ENCODE measurements at regions not wholly inside any gene's neighbourhood (a gene's known extent, or its start where the extent isn't known, plus 50 kb on each side); places are given as distances from the start of the nearest gene placed in this dataset.
"Not testable (repeated sequence)": the region's sequence is repeated elsewhere in the genome, so short reads cannot be mapped to it uniquely, and the experiment has no call there.

DNA sequence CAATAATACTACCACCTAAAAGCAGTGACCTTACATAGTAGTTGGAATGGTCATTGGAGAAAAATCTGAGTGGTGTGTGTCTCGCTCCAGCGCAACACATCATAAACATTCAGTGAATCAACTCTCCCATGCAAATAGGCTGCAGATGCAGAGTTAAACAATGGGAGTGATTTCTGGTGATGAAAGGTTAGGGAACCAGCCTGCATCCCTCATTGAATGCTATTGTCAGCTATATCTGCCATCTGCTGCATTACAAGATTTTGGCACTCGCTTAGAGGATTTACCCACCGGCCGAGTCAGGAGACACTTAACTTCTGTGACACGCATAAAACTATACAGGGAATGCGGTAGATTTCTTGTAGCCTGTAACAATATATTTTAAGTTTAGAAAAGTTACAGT is 900.9 kb downstream of the FLRT2 start:
- no peak for DNase-seq

DNA sequence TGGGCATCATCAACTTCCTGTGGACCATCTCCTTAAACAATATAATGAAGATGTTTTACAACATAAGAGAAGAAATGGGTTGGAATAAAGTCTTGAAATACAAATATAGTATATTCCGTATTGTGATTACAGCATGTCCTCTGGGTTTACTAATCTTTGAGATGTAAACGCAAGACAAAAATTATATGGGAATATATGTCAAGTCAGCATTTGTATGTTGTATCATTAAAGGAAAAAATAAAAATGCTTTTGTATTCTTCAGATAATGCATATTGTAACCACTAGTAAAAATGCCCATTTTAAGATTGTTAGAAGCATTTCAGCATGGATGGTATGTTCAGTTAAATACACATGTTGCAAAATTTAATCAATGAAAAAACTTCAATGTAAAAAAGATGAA is 893.3 kb downstream of the FLRT2 start:
- DNase-seq = no peak

DNA sequence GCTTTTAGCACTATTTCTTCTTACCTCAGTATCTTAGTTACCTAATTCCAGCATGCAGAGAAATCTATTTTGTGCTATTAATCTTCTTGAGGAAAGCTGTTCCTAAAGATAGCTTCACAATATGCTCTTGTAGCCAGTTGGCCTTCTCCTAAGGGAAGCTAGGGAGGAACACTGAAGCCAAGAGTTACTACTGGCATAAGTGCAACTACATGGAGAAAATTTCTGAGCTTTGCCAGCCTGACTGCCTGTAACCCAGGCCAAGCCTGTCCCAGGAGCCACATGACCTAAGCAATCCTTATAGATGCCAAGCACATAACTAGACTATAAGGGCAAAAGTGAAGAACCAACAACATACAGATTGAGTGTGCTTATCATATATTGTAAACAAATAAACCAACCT is 890.2 kb downstream of the FLRT2 start:
- no peak for DNase-seq

DNA sequence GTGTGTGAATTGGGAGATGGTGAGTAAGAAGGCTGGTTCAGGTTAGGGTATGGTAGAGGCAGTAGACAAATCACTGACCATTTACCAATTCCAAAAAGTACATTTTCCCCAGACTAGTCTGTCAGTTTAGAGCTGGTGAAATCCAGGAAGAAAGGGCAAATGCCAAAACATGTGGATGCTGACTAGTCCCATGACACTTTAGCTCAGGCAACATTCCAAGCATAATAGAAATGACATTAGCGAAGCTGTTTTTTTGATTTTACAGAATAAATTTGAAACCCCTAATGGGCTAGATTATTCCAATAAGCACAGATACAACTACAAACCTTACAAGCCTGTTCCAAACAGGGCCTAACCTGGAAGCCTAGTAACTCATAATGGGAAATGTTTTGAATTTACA is 884.2 kb downstream of the FLRT2 start:
- no peak for DNase-seq

DNA sequence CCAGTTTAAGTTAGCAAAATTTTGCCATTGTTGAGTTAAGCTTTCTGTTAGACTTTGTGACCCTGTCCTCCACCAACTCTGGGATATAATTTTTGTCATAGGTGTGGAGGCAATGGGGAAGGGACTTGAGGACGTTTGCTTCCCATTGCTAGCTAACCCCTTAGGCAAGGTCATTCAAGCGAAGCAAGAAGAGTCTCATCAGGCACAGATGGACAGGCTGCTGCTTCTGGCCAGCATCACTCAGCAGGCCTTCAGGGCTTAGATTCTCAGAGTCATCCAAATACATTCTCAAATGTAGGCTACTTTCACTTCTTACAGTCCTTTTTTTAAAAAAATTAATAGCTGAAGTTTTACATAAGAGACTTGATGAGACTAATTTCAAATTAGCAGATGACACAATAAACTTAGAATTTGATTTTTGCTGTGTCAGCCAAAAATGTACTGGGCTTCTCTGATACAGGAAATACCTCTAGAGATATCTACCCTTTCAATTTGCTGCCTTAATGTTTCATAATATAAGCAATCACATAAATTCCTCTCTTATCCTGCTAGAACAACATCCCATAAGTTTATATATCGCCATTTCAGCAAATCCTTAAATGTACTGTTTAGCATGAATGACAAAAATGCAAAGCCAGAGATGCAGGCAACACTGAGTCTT is 875.2 kb downstream of the FLRT2 start:
- DNase-seq = no peak

DNA sequence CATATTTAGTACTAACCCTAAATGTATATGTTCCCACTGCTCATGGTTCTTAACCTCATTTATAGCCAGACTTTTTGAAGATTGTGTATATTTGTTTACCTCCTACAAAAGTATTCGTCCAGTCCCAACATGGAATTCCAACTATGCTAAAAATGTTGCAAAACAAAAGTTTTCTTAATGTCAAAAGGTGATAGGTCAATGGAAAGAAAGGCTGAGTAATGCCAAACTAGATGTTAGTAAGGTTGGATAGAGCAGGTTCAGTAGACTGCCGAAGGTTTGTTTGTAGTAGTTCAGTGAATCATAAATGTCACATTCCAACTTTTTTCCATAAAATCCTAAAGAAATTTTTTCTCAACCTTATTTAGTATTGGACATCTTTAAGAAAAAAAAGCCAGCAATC is 874.5 kb downstream of the FLRT2 start:
- no peak for DNase-seq

DNA sequence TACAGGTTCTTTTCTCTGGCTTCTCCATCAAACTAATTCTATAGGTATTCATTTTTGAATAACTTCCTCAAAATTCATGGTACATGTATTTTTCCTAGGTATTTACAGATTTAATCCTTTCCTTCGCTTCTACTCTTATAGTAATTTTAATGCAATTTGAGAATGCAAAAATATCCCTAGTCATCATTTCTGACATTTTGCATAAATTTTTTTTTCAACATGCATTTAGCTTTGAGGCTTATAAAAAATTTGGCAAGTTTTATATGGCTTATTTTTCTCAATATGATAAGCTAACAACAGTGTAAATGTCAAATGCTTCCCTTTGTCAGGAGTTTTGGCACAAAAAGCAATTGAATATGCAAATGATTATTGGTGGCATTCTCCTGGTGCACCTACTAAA is 872.6 kb downstream of the FLRT2 start:
- DNase-seq = no peak

DNA sequence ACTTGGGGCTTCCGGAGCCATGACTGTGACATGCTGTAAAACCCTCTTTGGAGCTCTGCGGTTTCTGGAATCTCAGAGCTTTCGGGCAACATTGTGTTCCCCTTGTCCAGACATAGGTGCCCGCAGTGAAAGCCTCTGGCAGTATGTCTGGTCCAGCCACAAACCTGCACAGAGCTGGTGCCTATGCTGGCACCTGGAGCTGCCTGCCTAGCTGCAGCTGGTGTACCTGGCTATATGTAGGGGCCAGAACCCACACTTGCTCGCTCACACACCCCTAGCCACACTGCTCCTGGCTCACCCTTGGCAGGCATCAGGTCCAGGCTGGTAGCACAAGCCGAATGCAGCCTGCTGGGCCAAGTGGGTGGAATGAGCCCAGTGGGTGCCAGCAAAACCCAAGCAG is 861.1 kb downstream of the FLRT2 start:
- no peak for DNase-seq

DNA sequence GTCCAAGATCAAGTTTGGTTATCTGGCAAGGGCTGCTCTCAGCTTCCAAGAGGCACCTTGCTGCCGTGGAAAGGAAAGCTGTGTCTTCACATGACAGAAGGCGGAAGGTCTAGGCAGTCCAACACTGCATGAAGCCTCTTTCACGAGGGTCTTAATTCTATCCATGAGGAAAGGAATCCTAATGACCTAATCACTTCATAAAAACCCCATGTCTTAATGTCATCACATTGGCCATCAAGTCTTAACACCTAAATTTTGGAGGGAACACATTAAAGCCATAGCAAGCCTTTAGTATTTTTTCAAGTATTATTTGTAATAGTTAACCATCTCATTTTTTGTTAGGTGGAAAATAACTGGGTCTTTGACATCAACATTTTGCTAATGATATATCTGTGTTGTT is 858.3 kb downstream of the FLRT2 start:
- DNase-seq = no peak

DNA sequence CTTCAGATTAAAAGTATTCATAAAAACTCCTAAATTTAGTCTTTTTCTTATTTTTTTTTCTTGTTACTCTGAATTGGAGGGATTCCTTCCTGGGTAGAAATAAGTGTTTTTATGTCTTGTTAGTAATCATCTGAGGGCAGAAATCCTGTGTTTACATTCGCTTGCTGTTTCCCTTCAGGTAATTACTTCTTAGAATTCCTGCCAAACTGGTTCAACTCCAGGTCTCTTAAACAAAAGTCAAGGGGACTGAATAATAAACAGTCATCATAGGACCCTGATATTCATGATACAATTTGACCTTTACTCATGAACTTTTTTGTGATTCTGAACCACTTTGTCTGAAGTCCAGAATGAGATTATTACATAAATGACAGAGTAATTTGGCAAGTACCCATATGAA is 843.9 kb downstream of the FLRT2 start:
- no peak for DNase-seq

DNA sequence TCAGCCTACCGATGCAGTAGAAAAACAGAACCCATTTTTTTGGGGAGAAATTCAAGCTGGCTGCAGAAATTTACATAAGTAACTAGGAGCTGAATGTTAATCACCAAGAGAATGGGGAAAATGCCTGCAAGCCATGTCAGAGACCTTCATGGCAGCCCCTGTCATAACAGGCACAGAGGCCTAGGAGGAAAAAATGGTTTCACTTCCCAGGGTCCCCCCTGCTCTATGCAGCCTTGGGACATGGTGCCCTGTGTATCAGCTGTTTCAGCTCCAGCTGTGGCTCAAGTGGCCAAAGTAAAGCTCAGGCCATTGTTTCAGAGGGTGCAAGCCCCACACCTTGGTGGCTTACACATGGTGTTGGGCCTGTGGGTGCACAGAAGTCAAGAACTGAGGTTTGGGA is 842.5 kb downstream of the FLRT2 start:
- no peak for DNase-seq

DNA sequence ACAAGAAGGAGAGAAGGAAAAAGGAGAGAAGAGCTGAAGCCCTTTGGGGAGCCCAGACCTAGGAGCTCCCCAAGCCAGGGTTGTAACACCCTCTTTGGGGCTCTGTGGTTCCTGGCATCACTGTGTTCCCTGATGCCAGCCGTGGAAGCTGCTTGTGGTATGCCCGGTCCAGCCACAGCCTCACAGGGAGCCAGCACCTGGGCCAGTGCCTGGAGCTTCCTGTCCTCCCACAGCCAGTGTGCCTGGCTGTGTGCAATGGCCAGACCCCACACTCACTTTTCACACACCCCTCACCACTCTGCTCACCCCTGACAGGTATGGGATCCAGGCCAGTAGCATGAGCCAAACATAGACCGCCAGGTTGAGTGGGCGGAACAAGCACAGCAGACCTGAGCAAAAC is 834.7 kb downstream of the FLRT2 start:
- DNase-seq = no peak

DNA sequence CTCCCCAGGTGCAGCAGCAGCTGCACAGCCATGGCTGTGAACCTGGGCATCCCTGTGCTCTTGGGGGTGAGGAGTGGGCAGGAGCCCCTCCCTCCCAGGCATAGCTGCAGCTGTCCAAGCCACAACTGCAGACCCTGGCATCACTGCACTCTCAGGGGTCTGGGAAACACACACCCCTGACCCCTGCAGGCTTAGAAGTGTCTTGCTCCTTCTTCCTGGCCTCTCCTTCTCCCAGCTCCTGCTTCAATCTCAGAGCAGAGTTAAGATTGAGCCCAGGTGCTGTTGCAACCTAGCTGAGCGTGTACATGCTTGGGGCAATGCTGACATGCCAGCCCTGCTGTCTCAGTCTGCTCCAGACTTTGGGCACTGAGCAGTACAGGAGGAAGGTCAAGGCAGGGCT is 833.6 kb downstream of the FLRT2 start:
- no peak for DNase-seq

DNA sequence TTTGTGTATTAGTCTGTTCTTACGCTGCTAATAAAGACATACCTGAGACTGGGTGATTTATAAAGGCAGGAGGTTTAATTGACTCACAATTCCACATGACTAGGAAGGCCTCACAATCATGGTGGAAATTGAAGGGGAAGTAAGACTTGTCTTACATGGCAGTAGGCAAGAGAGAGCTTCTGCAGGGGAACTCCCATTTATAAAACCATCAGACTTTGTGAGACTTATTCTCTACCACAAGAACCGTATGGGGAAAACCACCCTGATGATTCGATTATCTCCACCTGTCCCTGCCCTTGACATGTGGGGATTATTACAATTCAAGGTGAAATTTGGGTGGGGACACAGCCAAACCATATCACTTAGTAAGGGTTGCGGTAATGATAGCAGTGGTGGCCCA is 833.1 kb downstream of the FLRT2 start:
- DNase-seq = no peak

DNA sequence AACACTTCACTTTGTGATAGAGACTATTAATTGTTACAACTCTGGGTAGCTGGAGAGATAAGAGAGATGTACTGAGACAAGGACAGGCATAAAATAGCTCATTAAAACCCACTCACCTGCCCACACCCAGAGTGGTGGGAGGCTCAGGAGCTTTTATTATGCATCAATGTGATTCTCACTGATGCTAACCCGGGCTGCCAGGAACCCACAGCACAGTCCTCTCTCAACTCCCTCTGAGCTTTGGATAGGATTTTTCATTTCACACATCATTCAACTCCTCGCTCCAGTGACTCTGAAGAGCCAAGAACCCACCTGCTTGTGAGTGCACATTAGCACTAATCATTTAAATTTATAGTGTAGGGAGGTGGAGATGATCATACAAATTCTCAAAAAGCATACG is 827.9 kb downstream of the FLRT2 start:
- no peak for DNase-seq

DNA sequence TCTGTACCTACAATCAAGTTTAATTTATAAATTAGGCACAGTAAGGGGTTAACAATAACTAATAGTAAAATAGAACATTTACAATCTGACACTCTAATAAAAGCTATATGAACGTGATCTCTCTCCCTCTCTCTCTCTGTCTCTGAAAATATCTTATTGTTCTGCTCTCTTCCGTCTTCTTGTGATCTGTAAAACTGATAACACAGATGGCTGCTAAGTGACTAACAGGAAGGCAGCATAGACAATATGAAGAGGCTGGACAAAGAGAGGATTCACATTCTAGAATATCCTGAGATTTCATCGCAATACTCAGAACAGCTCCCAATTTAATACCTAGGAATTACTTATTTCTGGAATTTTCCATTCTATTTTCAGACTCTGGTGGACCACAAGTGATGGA is 827.2 kb downstream of the FLRT2 start:
- DNase-seq = no peak

DNA sequence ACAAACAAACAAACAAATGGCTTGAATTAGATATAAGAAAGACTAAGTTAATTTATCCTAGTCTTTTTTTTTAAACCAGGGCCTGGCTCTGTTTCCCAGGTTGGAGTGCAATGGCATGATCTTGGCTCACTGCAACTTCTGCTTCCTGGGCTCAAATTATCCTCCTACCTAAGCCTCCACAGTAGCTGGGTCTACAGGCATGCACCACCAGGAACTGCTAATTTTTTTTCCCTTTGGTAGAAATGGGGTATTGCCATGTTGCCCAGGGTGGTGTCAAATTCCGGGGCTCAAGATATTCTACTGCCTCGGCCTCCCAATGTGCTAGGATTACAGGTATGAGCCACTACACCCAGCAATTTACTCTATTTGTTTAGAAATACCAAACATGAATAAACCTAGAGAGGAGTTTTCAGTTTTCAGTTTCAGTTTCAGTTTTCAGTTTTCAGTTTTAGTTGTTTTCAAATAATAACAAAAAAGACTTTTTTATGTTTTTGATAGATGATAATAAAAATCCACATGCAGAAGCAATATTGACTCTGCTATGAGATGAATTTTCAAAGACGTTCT is 817.0 kb downstream of the FLRT2 start:
- no peak for DNase-seq

DNA sequence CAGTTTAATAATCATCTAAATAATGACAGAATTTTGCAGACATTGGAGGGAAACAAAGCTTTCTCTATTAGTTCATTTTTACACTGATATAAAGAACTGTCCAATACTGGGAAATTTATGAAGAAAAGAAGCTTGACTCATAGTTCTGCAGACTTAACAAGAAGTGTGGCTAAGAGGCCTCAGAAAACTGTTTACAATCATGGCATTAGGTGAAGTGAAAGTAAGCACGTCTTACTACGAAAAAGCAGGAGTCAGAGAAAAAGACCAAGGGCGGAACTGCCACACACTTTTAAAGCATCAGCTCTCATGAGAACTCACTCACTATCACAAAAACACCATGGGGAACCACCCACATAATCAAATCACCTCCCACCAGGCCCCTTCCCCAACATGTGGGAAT is 804.4 kb downstream of the FLRT2 start:
- DNase-seq = no peak

DNA sequence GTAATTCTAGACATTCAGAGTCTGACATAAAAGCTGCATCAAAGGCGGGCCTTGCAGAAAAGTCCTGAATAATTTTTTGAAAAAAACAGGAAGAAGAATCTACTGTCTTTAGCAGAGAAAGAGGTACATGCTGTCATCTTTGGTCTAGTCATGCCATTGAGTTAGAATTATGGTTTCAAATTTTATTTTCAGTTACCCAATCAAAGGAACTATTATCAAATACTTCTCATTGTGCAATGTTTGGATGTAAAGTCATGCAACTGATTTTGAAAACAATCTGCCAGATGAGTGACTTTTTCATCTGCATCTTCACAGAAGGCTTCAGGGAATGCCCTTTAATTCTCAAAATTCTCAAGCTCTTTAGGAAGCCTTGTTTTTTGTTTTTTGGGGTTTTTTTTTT is 803.5 kb downstream of the FLRT2 start:
- no peak for DNase-seq

DNA sequence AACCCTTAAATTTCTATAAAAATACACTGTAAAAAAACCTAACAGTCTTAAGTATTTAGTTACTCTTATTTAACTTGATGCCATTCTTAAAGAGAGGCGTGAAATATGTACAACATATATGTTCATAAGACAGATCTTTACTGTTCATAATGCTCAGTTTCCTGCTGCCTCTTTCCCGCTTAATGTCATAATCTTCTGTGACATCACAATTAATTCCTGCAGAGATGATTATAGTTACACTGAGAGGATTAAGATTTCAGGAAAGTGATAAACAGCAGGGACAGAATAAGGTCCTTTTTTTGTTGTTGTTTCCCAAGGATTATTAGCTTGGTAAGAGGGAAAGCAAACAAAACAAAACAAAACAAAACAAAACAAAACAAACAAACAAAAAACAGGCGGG is 801.4 kb downstream of the FLRT2 start:
- DNase-seq = no peak

DNA sequence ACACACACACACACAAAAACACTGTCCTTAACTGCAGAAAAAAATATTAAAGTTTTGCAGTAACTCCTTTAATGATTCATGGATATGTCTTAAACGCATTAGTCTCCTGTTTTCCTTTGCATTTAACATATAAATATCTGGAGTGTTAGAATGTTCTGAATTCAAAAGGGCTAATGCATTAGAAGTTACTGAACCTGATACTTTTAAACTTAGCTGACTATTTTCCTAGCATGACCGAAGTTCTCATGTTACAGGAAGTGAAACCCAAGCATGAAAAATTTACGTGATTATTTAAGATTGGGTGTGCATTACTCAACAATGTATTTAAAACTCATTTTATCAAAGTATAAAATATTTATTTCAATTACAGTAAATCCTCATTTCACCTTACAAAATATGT is 791.2 kb downstream of the FLRT2 start:
- DNase-seq = no peak

DNA sequence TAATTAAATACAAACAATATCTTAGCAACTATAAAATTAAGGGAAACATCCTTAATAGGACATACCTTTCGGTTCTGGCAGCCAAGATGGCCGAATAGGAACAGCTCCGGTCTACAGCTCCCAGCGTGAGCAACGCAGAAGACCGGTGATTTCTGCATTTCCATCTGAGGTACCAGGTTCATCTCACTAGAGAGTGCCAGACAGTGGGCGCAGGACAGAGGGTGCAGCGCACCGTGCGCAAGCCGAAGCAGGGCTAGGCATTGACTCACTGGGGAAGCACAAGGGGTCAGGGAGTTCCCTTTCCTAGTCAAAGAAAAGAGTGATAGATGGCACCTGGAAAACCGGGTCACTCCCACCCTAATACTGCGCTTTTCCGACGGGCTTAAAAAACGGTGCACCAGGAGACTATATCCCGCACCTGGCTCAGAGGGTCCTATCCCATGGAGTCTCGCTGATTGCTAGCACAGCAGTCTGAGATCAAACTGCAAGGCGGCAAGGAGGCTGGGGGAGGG is 782.3 kb downstream of the FLRT2 start:
- not testable (repeated sequence) for DNase-seq

DNA sequence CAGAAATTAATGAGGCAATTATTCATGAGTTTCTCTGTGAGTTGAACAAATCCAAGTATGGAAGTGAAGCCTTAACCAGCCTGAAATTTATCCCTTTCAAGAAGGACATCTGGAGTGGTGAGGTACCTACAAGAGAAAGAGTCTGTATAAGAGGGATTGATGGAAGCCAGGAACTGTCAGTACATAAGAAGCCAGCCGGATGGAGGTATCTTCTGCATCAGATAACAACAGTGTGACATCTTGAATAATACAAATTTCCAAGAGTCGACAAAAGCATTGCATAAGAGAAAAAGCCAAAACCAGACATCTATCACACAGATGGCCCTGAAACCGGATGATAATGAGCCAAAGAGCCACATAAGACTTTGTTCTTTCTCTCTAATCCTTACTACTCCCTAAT is 781.2 kb downstream of the FLRT2 start:
- no peak for DNase-seq

DNA sequence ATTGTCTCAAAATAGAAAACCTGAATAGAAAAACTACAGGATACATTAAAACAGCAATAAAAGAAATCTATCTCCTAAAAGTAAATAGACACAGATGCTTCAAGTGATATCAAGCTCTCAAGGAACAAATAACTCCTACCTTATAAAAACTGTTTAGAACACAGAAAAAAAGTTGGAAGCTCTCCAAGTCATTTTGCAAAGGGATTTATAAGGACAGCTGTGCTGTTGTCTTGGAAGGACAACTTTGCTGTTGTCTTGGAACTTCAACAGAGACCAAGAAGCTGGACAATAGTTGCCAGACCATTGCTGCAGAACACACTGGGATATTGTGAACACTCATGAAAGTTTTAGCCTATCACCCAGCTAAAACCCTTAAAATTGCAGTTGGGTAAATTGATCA is 780.7 kb downstream of the FLRT2 start:
- no peak for DNase-seq

DNA sequence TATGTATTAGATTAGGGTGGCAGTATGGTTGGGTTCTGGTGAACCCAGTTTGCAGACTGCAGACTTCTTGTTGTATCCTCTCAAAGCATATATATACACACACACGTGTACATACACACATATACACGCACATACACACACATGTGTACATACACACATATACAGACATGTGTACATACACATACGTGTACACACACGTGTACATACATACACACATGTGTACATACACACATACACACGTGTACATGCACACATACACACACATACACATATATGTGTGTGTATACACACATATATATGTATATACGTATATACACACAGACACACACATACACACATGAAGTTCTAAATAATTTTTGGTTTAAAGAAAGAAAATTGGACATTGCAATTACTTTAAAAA is 780.2 kb downstream of the FLRT2 start:
- no peak for DNase-seq

Data from stimulated activated CD4-positive, alpha-beta T cell treated with anti-CD3 and anti-CD28 coated beads, Interleukin-4, amount 100 ng/mL, for 1 hour (primary cell).